ENCODE measurements at regions not wholly inside any gene's neighbourhood (a gene's known extent, or its start where the extent isn't known, plus 50 kb on each side); places are given as distances from the start of the nearest gene placed in this dataset.

GRCh38 chr18:39464006-39464405, 1898.4 kb upstream of the CELF4 start:
- Histone ChIP-seq H3K27me3 (ENCODE audit: control insufficient read depth in 4 of 4, insufficient read depth in 4 of 4, low read length in 3 of 4) (no peaks in the 10 kb centered on the region), H3K4me3 (ENCODE audit: low read depth in 1 of 3, low read length in 3 of 3) (no peak overlapping the region), H3K9me3 (ENCODE audit: control insufficient read depth in 4 of 4, low read length in 3 of 4) (no peaks in the 10 kb centered on the region), H3K9ac (ENCODE audit: low read depth in 1 of 2, low read length in 2 of 2) (no peak overlapping the region), H3K36me3 (ENCODE audit: control insufficient read depth in 4 of 4, insufficient read depth in 3 of 4, low read depth in 1 of 4, low read length in 3 of 4) (no peaks in the 10 kb centered on the region), H3K4me1 (ENCODE audit: control insufficient read depth in 4 of 4, insufficient read depth in 4 of 4, low read length in 3 of 4) (no peaks in the 10 kb centered on the region), H3K27ac (ENCODE audit: low read depth in 1 of 2, low read length in 2 of 2) (no peak overlapping the region)
- no peak for DNase-seq (ENCODE audit: low spot score)
- TF ChIP-seq YY1 (IDR thresholded peaks at IDR 0.05) (no peak), RXRA (IDR thresholded peaks at IDR 0.05) (no peak), CTCF (IDR thresholded peaks at IDR 0.05; ENCODE audit: low read depth, low read length, missing input control) (no peak)

GRCh38 chr18:39462436-39462835, 1896.8 kb upstream of the CELF4 start:
- WGBS: 82% methylated on average over 1 of the region's 1 CpG
- TF ChIP-seq FOXA1 (IDR thresholded peaks at IDR 0.05) (no peak), EGR1 (IDR thresholded peaks at IDR 0.05; ENCODE audit: low read depth in 2 of 2) (no peak), JUND (IDR thresholded peaks at IDR 0.05) (no peak), RAD21 (IDR thresholded peaks at IDR 0.05) (no peak), YY1 (IDR thresholded peaks at IDR 0.05) (no peak), CTCF (IDR thresholded peaks at IDR 0.05; ENCODE audit: low read depth, low read length, missing input control) (no peak), NR2F2 (IDR thresholded peaks at IDR 0.05) (no peak), MAX (IDR thresholded peaks at IDR 0.05) (no peak), FOXA2 (IDR thresholded peaks at IDR 0.05) (no peak), HNF4A (conservative IDR thresholded peaks at IDR 0.05) (no peak), RXRA (IDR thresholded peaks at IDR 0.05) (no peak), ATF3 (IDR thresholded peaks at IDR 0.05) (no peak), TAF1 (conservative IDR thresholded peaks at IDR 0.05) (no peak), HNF4G (IDR thresholded peaks at IDR 0.05) (no peak), GABPA (IDR thresholded peaks at IDR 0.05 in 1 of 2, conservative IDR thresholded peaks at IDR 0.05 in 1 of 2) (no peak), SP1 (IDR thresholded peaks at IDR 0.05) (no peak)
- TF ChIP-seq, protein P1, sequence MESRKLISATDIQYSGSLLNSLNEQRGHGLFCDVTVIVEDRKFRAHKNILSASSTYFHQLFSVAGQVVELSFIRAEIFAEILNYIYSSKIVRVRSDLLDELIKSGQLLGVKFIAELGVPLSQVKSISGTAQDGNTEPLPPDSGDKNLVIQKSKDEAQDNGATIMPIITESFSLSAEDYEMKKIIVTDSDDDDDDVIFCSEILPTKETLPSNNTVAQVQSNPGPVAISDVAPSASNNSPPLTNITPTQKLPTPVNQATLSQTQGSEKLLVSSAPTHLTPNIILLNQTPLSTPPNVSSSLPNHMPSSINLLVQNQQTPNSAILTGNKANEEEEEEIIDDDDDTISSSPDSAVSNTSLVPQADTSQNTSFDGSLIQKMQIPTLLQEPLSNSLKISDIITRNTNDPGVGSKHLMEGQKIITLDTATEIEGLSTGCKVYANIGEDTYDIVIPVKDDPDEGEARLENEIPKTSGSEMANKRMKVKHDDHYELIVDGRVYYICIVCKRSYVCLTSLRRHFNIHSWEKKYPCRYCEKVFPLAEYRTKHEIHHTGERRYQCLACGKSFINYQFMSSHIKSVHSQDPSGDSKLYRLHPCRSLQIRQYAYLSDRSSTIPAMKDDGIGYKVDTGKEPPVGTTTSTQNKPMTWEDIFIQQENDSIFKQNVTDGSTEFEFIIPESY (IDR thresholded peaks at IDR 0.05): no peak
- TF ChIP-seq, protein P2, sequence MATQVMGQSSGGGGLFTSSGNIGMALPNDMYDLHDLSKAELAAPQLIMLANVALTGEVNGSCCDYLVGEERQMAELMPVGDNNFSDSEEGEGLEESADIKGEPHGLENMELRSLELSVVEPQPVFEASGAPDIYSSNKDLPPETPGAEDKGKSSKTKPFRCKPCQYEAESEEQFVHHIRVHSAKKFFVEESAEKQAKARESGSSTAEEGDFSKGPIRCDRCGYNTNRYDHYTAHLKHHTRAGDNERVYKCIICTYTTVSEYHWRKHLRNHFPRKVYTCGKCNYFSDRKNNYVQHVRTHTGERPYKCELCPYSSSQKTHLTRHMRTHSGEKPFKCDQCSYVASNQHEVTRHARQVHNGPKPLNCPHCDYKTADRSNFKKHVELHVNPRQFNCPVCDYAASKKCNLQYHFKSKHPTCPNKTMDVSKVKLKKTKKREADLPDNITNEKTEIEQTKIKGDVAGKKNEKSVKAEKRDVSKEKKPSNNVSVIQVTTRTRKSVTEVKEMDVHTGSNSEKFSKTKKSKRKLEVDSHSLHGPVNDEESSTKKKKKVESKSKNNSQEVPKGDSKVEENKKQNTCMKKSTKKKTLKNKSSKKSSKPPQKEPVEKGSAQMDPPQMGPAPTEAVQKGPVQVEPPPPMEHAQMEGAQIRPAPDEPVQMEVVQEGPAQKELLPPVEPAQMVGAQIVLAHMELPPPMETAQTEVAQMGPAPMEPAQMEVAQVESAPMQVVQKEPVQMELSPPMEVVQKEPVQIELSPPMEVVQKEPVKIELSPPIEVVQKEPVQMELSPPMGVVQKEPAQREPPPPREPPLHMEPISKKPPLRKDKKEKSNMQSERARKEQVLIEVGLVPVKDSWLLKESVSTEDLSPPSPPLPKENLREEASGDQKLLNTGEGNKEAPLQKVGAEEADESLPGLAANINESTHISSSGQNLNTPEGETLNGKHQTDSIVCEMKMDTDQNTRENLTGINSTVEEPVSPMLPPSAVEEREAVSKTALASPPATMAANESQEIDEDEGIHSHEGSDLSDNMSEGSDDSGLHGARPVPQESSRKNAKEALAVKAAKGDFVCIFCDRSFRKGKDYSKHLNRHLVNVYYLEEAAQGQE (IDR thresholded peaks at IDR 0.05): no peak
- Histone ChIP-seq H3K36me3 (ENCODE audit: control insufficient read depth in 4 of 4, insufficient read depth in 3 of 4, low read depth in 1 of 4, low read length in 3 of 4) (no peaks in the 10 kb centered on the region), H3K27me3 (ENCODE audit: control insufficient read depth in 4 of 4, insufficient read depth in 4 of 4, low read length in 3 of 4) (no peaks in the 10 kb centered on the region), H3K4me1 (ENCODE audit: control insufficient read depth in 4 of 4, insufficient read depth in 4 of 4, low read length in 3 of 4) (no peaks in the 10 kb centered on the region), H3K9me3 (ENCODE audit: control insufficient read depth in 4 of 4, low read length in 3 of 4) (no peaks in the 10 kb centered on the region), H3K4me3 (ENCODE audit: low read depth in 1 of 3, low read length in 3 of 3) (no peak overlapping the region), H3K9ac (ENCODE audit: low read depth in 1 of 2, low read length in 2 of 2) (no peak overlapping the region), H3K27ac (ENCODE audit: low read depth in 1 of 2, low read length in 2 of 2) (no peak overlapping the region)
- no peak for DNase-seq (ENCODE audit: low spot score)

Measured in liver (tissue), 8 donors.